ENCODE measurements at regions not wholly inside any gene's neighbourhood (a gene's known extent, or its start where the extent isn't known, plus 50 kb on each side); places are given as distances from the start of the nearest gene placed in this dataset.

GRCh38 chr16:9033125-9033830 lies 58.2 kb upstream of the HAPSTR1 start:
- DNase-seq (ENCODE audit: low spot score in 2 of 2, unreplicated experiment in 2 of 2) = no peak
- TF ChIP-seq CTCF (IDR thresholded peaks at IDR 0.05; ENCODE audit: unreplicated experiment) = no peak
- Mint-ChIP-seq H3K36me3 (no peaks in the 10 kb centered on the region), H3K27ac (no peak overlapping the region), H3K4me1 (no peaks in the 10 kb centered on the region), H3K27me3 (ENCODE audit: low read depth) (no peaks in the 10 kb centered on the region), H3K4me3 (no peak overlapping the region), H3K9me3 (no peaks in the 10 kb centered on the region)

DNA sequence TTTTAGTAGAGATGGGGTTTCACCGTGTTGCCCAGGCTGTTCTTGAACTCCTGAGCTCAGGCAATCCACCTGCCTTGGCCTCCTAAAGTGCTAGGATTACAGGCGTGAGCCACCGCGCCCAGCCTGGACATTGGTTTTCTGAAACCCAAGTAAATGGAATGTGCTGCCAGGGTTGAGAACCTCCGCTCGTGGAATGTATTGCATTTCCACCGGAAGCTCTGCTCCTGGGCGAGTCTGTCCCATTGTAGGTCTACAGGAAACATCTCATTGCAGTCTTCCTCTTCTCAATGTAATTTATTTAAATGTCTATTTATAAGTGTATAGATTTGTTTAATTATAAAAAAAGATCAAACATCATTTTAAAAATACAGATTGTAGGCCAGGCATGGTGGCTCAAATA lies 57.4 kb upstream of the HAPSTR1 start:
- H3K36me3 Mint-ChIP-seq = no peaks in the 10 kb centered on the region
- no peak for DNase-seq (ENCODE audit: low spot score in 2 of 2, unreplicated experiment in 2 of 2)
- no peaks in the 10 kb centered on the region for H3K4me1 Mint-ChIP-seq
- TF ChIP-seq CTCF (IDR thresholded peaks at IDR 0.05; ENCODE audit: unreplicated experiment) = no peak
- H3K9me3 Mint-ChIP-seq = no peaks in the 10 kb centered on the region
- no peaks in the 10 kb centered on the region for H3K27me3 Mint-ChIP-seq (ENCODE audit: low read depth)
- no peak overlapping the region for H3K27ac Mint-ChIP-seq
- no peak overlapping the region for H3K4me3 Mint-ChIP-seq

- Mint-ChIP-seq H3K27ac (no peak overlapping the region), H3K36me3 (no peaks in the 10 kb centered on the region), H3K4me1 (no peaks in the 10 kb centered on the region), H3K9me3 (no peaks in the 10 kb centered on the region), H3K27me3 (ENCODE audit: low read depth) (no peaks in the 10 kb centered on the region), H3K4me3 (no peak overlapping the region)
- DNase-seq (ENCODE audit: low spot score in 2 of 2, unreplicated experiment in 2 of 2) = no peak
- no peak for TF ChIP-seq CTCF (IDR thresholded peaks at IDR 0.05; ENCODE audit: unreplicated experiment)
These were observed 55.4 kb upstream of the HAPSTR1 start for GRCh38 chr16:9035996-9036395.

- no peaks in the 10 kb centered on the region for H3K4me1 Mint-ChIP-seq
- no peak overlapping the region for H3K27ac Mint-ChIP-seq
- no peak for DNase-seq (ENCODE audit: low spot score in 2 of 2, unreplicated experiment in 2 of 2)
- H3K4me3 Mint-ChIP-seq = no peak overlapping the region
- no peak for TF ChIP-seq CTCF (IDR thresholded peaks at IDR 0.05; ENCODE audit: unreplicated experiment)
- H3K9me3 Mint-ChIP-seq = no peaks in the 10 kb centered on the region
- H3K27me3 Mint-ChIP-seq (ENCODE audit: low read depth) = no peaks in the 10 kb centered on the region
- no peaks in the 10 kb centered on the region for H3K36me3 Mint-ChIP-seq
These were observed 52.2 kb upstream of the HAPSTR1 start for GRCh38 chr16:9039210-9039609.

DNA sequence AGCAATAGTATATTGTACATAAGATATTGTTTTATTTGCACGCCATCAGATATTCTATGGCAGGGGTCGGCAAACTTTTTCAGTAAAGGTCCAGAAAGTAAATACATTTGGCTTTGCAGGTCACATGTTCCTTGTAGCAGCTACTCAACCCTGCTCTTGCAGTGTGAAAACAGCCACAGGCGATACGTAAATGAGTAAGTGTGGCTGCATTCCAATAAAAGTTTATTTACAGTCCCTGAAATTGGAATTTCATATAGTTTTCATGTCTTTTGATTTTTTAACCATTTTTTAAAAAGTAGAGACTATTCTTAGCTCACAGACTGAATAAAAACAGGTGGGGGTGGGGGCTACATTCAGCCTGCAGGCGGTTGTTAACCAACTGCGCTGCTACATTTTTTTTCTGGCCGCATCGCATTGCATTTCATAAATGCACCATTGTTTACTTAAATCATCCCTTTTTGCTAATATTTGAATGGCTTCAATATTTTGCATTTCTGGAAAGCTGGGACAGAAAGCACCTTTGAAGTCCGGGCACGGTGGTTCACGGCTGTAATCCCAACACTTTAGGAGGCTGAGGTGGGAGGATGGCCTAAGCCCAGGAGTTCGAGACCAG lies 50.5 kb upstream of the HAPSTR1 start:
- no peaks in the 10 kb centered on the region for H3K9me3 Mint-ChIP-seq
- no peaks in the 10 kb centered on the region for H3K36me3 Mint-ChIP-seq
- no peak overlapping the region for H3K4me3 Mint-ChIP-seq
- TF ChIP-seq CTCF (IDR thresholded peaks at IDR 0.05; ENCODE audit: unreplicated experiment) = no peak
- no peaks in the 10 kb centered on the region for H3K27me3 Mint-ChIP-seq (ENCODE audit: low read depth)
- no peak overlapping the region for H3K27ac Mint-ChIP-seq
- no peaks in the 10 kb centered on the region for H3K4me1 Mint-ChIP-seq
- no peak for DNase-seq (ENCODE audit: low spot score in 2 of 2, unreplicated experiment in 2 of 2)
